Bronchial epithelial cell (primary cell): ENCODE measurements at regions not wholly inside any gene's neighbourhood (a gene's known extent, or its start where the extent isn't known, plus 50 kb on each side); places are given as distances from the start of the nearest gene placed in this dataset.

Source experiments
- DNase-seq: peaks from one replicate; pipeline ENCODE4 v3.0.0-alpha.2; 2010; ENCODE audit warnings: low read depth
- FAIRE-seq: peaks from 2 replicates; lab custom pipeline; 2011; peaks lifted over from hg19 to GRCh38; lab: Jason Lieb, UNC
- H3K27me3 ChIP-seq: 2 replicates; pipeline ENCODE4 v1.5.1; 2011; ENCODE audit warnings: low read length; ENCODE audit not compliant: control insufficient read depth, insufficient read depth
- H3K36me3 ChIP-seq: 2 replicates; pipeline ENCODE4 v1.5.1; 2011; ENCODE audit warnings: low read length; ENCODE audit not compliant: control insufficient read depth, insufficient read depth
- H3K4me3 ChIP-seq: 2 replicates; pipeline ENCODE4 v1.5.1; 2011; ENCODE audit warnings: mild to moderate bottlenecking, low read depth, low read length, control low read depth
- CTCF ChIP-seq: IDR thresholded peaks from 2 replicates; pipeline ENCODE4 v1.5.1; 2011; ENCODE audit warnings: mild to moderate bottlenecking, moderate library complexity, low read length, control low read depth, inconsistent platforms; ENCODE audit not compliant: insufficient read depth, severe bottlenecking

GRCh38 chr13:57988276-57988675 is 356.7 kb downstream of the PCDH17 start:
- FAIRE-seq: no peak
- DNase-seq: no peak

DNA sequence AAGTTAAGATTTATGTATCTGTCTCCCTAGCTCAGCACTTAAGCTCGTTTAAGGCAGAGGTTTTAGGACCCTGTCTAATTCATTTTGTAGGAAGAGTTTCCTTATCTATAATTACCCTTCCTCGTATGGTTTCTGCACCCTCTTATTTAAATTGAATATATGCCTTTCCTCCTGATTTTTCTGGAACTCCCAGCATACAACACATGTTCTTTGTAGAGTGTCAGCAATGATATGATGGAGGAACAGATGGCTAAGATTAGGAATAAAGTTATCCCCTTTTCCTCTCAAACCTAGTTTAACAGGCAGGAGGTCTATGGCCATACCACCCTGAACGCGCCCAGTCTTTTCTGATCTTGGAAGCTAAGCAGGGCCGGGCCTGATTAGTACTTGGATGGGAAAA is 359.5 kb downstream of the PCDH17 start:
- no peak for DNase-seq
- Histone ChIP-seq H3K27me3 (no peaks in the 10 kb centered on the region), H3K36me3 (no peaks in the 10 kb centered on the region), H3K4me3 (no peak overlapping the region)
- no peak for FAIRE-seq
- no peak for TF ChIP-seq CTCF

More at GRCh38 chr13:57988276-57988675, 356.7 kb downstream of the PCDH17 start:
- H3K27me3 ChIP-seq: no peaks in the 10 kb centered on the region
- TF ChIP-seq CTCF: no peak
- no peak overlapping the region for H3K4me3 ChIP-seq
- no peaks in the 10 kb centered on the region for H3K36me3 ChIP-seq

GRCh38 chr13:57992416-57992815 is 360.9 kb downstream of the PCDH17 start:
- Histone ChIP-seq H3K4me3 (no peak overlapping the region), H3K27me3 (no peaks in the 10 kb centered on the region), H3K36me3 (no peaks in the 10 kb centered on the region)
- no peak for TF ChIP-seq CTCF
- peak; percentile 16 for DNase-seq
- no peak for FAIRE-seq

DNA sequence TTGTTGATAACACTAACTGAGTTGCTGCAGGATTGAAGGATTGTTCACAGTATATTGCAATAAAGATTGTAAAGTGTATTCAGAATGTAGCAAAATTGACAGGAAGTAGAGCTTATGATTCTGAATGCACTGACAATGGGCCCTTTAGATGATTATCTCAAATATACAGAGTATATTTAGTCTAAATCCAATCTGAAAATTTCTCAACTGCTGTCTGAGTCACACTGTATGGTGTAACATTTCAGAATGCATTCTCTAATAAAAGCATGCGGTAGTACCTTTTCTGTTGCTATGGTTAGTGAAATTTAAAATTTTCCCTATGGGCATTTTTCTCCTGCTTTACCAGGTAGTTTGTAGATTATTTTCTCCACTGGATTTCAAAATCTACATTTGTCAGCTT is 365.2 kb downstream of the PCDH17 start:
- no peaks in the 10 kb centered on the region for H3K27me3 ChIP-seq
- H3K4me3 ChIP-seq: no peak overlapping the region
- FAIRE-seq: no peak
- H3K36me3 ChIP-seq: no peaks in the 10 kb centered on the region
- TF ChIP-seq CTCF: no peak
- DNase-seq: peak; percentile 48

DNA sequence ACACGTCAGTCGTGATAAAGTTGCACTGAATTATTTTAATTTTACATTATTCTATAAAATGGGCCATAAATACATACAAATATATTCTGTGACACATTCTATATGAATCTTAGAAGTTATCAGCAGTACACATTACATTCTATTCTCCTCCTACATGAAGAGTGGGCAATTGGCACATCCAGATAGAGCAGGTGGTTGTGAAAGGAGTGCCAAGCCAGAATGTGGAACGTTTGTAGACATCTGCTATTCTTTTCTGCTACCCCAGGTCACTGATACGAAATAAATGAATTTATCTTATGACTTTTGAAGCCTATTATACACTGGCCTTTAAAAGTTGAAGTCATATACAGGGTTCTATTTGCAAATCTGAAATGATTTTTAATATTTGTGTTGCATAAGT is 373.2 kb downstream of the PCDH17 start:
- DNase-seq: no peak
- Histone ChIP-seq H3K36me3 (no peaks in the 10 kb centered on the region), H3K27me3 (no peaks in the 10 kb centered on the region), H3K4me3 (no peak overlapping the region)
- FAIRE-seq: no peak
- TF ChIP-seq CTCF: no peak

DNA sequence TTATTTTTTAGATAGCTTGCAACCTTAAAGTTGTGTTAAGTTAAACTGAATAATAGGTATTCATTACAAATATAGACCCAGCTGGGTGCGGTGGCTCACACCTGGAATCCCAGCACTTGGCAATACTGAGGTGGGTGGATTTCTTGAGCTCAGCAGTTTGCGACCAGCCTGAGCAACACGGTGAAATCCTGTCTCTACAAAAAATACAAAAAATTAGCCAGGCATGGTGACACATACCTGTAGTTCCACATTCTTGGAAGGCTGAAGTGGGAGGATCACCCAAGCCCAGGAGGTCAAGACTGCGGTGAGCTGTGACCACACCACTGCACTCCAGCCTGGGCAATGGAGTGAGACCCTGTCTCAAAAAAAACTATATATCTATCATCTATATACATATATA is 386.5 kb downstream of the PCDH17 start:
- no peak for TF ChIP-seq CTCF

More for the DNA sequence above, 386.5 kb downstream of the PCDH17 start:
- Histone ChIP-seq H3K36me3 (no peaks in the 10 kb centered on the region), H3K27me3 (no peaks in the 10 kb centered on the region), H3K4me3 (no peak overlapping the region)
- FAIRE-seq (no peak), DNase-seq (no peak)
